ENCODE measurements at regions not wholly inside any gene's neighbourhood (a gene's known extent, or its start where the extent isn't known, plus 50 kb on each side); places are given as distances from the start of the nearest gene placed in this dataset.

DNA sequence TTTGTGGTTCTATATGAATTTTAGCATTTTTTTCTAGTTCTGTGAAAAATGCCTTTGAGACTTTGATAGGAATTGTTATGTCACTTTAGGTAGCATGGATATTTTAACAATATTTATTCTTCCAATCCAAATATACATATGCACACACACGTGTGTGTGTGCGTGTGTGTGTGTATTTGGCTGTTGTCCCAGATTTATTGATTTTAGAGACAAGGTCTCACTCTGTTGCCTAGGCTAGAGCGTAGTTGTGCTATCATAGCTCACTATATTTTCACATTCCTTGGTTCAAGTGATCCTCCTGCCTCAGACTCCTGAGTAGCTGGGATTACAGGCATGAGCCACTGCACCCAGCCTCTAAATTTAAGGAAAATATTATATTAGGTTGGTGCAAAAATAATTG is 162.5 kb upstream of the TRIM24 start:
- TF ChIP-seq HCFC1 (IDR thresholded peaks at IDR 0.05; ENCODE audit: low read length) (no peak), EZH2 (IDR thresholded peaks at IDR 0.05; ENCODE audit: borderline replicate concordance, control insufficient read depth, low read depth, low read length) (no peak), ATF2 (IDR thresholded peaks at IDR 0.05; ENCODE audit: low read length) (no peak), POLR2AphosphoS5 (IDR thresholded peaks at IDR 0.05; ENCODE audit: low read length) (no peak), POLR2A (IDR thresholded peaks at IDR 0.05; ENCODE audit: low read depth, low read length) (no peak)
- TF ChIP-seq, protein P1, sequence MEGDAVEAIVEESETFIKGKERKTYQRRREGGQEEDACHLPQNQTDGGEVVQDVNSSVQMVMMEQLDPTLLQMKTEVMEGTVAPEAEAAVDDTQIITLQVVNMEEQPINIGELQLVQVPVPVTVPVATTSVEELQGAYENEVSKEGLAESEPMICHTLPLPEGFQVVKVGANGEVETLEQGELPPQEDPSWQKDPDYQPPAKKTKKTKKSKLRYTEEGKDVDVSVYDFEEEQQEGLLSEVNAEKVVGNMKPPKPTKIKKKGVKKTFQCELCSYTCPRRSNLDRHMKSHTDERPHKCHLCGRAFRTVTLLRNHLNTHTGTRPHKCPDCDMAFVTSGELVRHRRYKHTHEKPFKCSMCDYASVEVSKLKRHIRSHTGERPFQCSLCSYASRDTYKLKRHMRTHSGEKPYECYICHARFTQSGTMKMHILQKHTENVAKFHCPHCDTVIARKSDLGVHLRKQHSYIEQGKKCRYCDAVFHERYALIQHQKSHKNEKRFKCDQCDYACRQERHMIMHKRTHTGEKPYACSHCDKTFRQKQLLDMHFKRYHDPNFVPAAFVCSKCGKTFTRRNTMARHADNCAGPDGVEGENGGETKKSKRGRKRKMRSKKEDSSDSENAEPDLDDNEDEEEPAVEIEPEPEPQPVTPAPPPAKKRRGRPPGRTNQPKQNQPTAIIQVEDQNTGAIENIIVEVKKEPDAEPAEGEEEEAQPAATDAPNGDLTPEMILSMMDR (IDR thresholded peaks at IDR 0.05 in 2 of 3, conservative IDR thresholded peaks at IDR 0.05 in 1 of 3; ENCODE audit: control insufficient read depth in 2 of 3, extremely low read depth in 1 of 3, insufficient read depth in 1 of 3, low read depth in 3 of 3, low read length in 3 of 3): no peak
